Activated T-cell treated with anti-CD3 and anti-CD28 coated beads, Interleukin-2, amount 50 U/mL, for 72 hours (primary cell): ENCODE measurements at regions not wholly inside any gene's neighbourhood (a gene's known extent, or its start where the extent isn't known, plus 50 kb on each side); places are given as distances from the start of the nearest gene placed in this dataset.
"Not testable (repeated sequence)": the region's sequence is repeated elsewhere in the genome, so short reads cannot be mapped to it uniquely, and the experiment has no call there.

Experiments
- ATAC-seq, 2 donors: fragments of 150-1000 bp; cut with Tn5 transposase; replicated peaks in 1 of 2; 2 replicates each; pipeline ENCODE4 v1.10.0; 2021; ENCODE audit warnings: moderate library complexity in 2 of 2, mild to moderate bottlenecking in 1 of 2
- DNase-seq, 2 donors: peaks; one replicate each; pipeline ENCODE4 v3.0.0; 2021 to 2022; ENCODE audit warnings: mixed read lengths in 1 of 2
- H3K27ac Mint-ChIP-seq: one replicate; pipeline ENCODE4 v1.8.0; 2022; ENCODE audit warnings: mild to moderate bottlenecking, moderate library complexity, mixed read lengths
- H3K27me3 Mint-ChIP-seq: one replicate; pipeline ENCODE4 v1.8.0; 2022; ENCODE audit warnings: low read depth, mixed read lengths
- H3K36me3 Mint-ChIP-seq, 2 donors: one replicate each; pipeline ENCODE4 v1.8.0; 2022; ENCODE audit warnings: mixed read lengths in 2 of 2, mild to moderate bottlenecking in 1 of 2; ENCODE audit not compliant: insufficient read depth in 2 of 2
- H3K4me1 Mint-ChIP-seq: one replicate; pipeline ENCODE4 v1.8.0; 2022; ENCODE audit warnings: low read depth, mixed read lengths
- H3K4me3 Mint-ChIP-seq, 2 donors: one replicate each; pipeline ENCODE4 v1.8.0; 2022; ENCODE audit warnings: mild to moderate bottlenecking in 2 of 2, mixed read lengths in 2 of 2, moderate library complexity in 2 of 2
- H3K9me3 Mint-ChIP-seq, 2 donors: one replicate each; pipeline ENCODE4 v1.8.0; 2022; ENCODE audit warnings: mixed read lengths in 2 of 2

GRCh38 chr2:48233005-48233404, 81.5 kb upstream of the FOXN2 start:
- peak; percentile 96 to 97 for ATAC-seq
- peak overlapping the region; percentile 13 for H3K27ac Mint-ChIP-seq
- peak; percentile 53 to 68 for DNase-seq

DNA sequence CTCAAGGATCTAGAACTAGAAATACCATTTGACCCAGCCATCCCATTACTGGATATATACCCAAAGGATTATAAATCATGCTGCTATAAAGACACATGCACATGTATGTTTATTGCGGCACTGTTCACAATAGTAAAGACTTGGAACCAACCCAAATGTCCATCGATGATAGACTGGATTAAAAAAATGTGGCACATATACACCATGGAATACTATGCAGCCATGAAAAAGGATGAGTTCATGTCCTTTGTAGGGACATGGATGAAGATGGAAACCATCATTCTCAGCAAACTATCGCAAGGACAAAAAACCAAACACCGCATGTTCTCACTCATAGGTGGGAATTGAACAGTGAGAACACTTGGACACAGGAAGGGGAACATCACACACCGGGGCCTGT, 80.7 kb upstream of the FOXN2 start:
- not testable (repeated sequence) for DNase-seq, ATAC-seq, H3K27me3 Mint-ChIP-seq, H3K27ac Mint-ChIP-seq, H3K9me3 Mint-ChIP-seq, H3K36me3 Mint-ChIP-seq, H3K4me3 Mint-ChIP-seq
- peaks cover 22% of the 10 kb centered on the region for H3K4me1 Mint-ChIP-seq

More at GRCh38 chr2:48233005-48233404, 81.5 kb upstream of the FOXN2 start:
- Mint-ChIP-seq H3K36me3 (peaks cover 0 to 2% of the 10 kb centered on the region in 2 donors), H3K4me3 (no peak overlapping the region), H3K4me1 (peaks cover 22% of the 10 kb centered on the region), H3K9me3 (no peaks in the 10 kb centered on the region), H3K27me3 (no peaks in the 10 kb centered on the region)

DNA sequence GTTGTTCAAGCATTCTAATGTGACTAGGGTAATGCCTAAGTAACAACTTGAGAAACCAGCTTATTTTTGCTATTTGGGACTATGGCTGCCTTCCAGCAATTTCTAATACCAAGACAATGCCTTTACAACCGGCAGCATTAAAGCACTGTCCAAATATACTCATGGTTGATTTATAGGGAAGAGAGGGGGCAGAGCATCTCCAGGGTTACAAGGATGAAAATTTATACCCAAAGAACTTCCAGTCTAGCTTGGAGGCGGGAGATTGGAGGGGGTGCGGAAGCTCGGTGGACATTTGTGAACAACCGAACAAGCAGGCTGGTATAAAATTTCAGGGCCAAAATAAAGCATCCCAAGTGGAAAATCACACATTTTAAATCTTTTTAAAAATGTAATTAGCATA, 79.4 kb upstream of the FOXN2 start:
- H3K4me3 Mint-ChIP-seq: no peak overlapping the region
- H3K27ac Mint-ChIP-seq: no peak overlapping the region
- peaks cover 0 to 2% of the 10 kb centered on the region in 2 donors for H3K36me3 Mint-ChIP-seq
- no peak for DNase-seq
- no peak for ATAC-seq
- peaks cover 0 to 2% of the 10 kb centered on the region in 2 donors for H3K9me3 Mint-ChIP-seq
- H3K27me3 Mint-ChIP-seq: no peaks in the 10 kb centered on the region
- H3K4me1 Mint-ChIP-seq: peaks cover 22% of the 10 kb centered on the region

DNA sequence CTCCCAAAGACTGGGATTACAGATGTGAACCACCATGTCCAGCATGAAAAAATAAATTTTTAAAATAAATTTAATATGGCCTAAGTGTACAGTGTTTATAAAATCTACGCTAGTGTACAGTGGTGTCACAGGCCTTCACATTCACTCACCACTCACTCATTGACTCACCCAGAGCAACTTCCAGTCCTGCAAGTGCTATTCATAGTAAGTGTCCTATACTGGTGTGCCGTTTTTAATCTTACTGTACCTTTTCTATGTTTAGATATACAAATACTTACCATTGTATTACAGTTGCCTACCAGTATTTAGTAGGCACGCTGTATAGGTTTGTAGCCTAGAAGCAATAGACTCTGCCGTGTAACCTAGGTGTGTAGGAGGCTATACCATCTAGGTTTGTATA, 76.1 kb upstream of the FOXN2 start:
- DNase-seq (no peak), ATAC-seq (no peak)
- no peak overlapping the region for H3K27ac Mint-ChIP-seq
- peaks cover 0 to 2% of the 10 kb centered on the region in 2 donors for H3K36me3 Mint-ChIP-seq
- no peak overlapping the region for H3K4me3 Mint-ChIP-seq
- H3K9me3 Mint-ChIP-seq: peaks cover 0 to 2% of the 10 kb centered on the region in 2 donors
- peaks cover 10% of the 10 kb centered on the region for H3K4me1 Mint-ChIP-seq
- H3K27me3 Mint-ChIP-seq: no peaks in the 10 kb centered on the region

DNA sequence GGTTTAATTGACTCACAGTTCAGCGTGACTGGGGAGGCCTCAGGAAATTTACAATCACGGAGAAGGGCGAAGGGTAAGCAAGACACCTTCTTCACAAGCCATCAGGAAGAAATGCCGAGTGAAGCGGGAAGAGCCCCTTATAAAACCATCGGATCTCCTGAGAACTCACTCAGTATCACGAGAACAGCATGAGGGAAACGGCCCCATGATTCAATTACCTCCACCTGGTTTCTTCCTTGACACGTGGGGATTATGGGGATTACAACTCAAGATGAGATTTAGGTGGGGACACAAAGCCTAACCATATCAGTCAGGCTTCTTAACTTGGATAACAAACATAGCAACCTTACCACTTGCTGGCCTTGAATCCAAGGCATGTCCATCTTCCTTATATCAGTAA, 73.6 kb upstream of the FOXN2 start:
- Mint-ChIP-seq H3K27ac (no peak overlapping the region), H3K4me3 (no peak overlapping the region), H3K27me3 (no peaks in the 10 kb centered on the region), H3K4me1 (peaks cover 9% of the 10 kb centered on the region), H3K36me3 (peaks cover 0 to 2% of the 10 kb centered on the region in 2 donors), H3K9me3 (peaks cover 2 to 3% of the 10 kb centered on the region in 2 donors)
- ATAC-seq (no peak), DNase-seq (no peak)

DNA sequence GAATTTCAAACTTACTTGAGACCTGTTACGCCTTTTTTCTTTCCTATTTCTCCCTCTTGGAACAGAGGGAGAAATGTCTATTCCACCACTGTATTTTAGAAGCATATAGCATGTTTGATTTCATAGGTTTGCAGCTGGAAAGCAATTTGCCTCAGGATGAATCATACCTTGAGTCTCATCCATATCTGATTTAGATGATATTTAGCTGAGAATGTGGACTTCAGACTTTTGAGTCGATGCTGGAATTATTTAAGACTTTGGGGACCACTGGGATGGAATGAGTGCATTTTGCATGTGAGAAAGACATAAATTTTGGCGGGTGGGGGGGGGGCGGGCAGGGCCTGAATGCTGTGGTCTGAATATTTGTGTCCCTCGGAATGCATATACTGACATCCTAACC, 67.3 kb upstream of the FOXN2 start:
- Mint-ChIP-seq H3K4me1 (peaks cover 30% of the 10 kb centered on the region), H3K36me3 (no peaks in the 10 kb centered on the region), H3K27me3 (no peaks in the 10 kb centered on the region), H3K27ac (no peak overlapping the region), H3K4me3 (no peak overlapping the region), H3K9me3 (peaks cover 0 to 3% of the 10 kb centered on the region in 2 donors)
- ATAC-seq (no peak), DNase-seq (no peak)

DNA sequence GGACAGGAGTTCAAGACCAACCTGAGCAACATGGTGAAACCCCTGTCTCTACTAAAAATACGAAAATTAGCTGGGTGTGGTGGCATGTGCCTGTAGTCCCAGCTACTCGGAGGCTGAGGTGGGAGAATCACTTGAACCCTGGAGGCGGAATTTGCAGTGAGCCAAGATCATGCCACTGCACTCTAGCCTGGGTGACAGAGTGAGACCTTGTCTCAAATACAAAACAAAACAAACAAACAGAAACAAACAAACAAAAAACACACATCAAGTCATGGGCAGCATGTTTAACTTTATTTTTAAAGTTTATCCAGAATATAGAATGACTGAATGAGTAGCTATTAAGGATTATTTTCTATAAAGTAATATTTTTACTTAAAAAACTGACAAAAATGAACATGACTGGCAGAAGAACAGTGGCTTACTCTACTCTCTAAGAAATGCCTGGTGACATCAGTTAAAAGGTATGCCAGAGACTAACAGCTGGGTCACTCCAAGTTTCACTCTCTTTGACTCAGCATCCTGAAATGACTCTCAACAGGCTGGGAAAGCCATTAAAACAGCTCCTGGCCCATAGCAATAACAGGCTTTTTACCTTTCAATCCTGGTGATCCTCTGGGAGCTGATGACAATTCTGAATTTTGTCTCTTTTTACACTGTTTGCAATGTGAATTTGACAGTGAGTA, 66.1 kb upstream of the FOXN2 start:
- Mint-ChIP-seq H3K27ac (no peak overlapping the region), H3K36me3 (no peaks in the 10 kb centered on the region), H3K9me3 (peaks cover 0 to 3% of the 10 kb centered on the region in 2 donors), H3K27me3 (no peaks in the 10 kb centered on the region), H3K4me3 (no peak overlapping the region), H3K4me1 (peaks cover 30% of the 10 kb centered on the region)
- DNase-seq (peak; percentile 24 to 35), ATAC-seq (peak; percentile 97 to 98)

- no peak overlapping the region for H3K27ac Mint-ChIP-seq
- no peak overlapping the region for H3K4me3 Mint-ChIP-seq
- H3K4me1 Mint-ChIP-seq: peaks cover 30% of the 10 kb centered on the region
- no peaks in the 10 kb centered on the region for H3K27me3 Mint-ChIP-seq
- DNase-seq: no peak
- no peaks in the 10 kb centered on the region for H3K36me3 Mint-ChIP-seq
- no peak for ATAC-seq
- H3K9me3 Mint-ChIP-seq: peaks cover 0 to 3% of the 10 kb centered on the region in 2 donors
These were observed 65.5 kb upstream of the FOXN2 start for GRCh38 chr2:48249025-48249424.

- ATAC-seq: no peak
- Mint-ChIP-seq H3K9me3 (peaks cover 0 to 3% of the 10 kb centered on the region in 2 donors), H3K36me3 (no peaks in the 10 kb centered on the region), H3K27me3 (no peaks in the 10 kb centered on the region), H3K4me1 (peaks cover 30% of the 10 kb centered on the region), H3K27ac (no peak overlapping the region), H3K4me3 (no peak overlapping the region)
- DNase-seq: no peak
These were observed 64.6 kb upstream of the FOXN2 start for GRCh38 chr2:48249631-48250473.

DNA sequence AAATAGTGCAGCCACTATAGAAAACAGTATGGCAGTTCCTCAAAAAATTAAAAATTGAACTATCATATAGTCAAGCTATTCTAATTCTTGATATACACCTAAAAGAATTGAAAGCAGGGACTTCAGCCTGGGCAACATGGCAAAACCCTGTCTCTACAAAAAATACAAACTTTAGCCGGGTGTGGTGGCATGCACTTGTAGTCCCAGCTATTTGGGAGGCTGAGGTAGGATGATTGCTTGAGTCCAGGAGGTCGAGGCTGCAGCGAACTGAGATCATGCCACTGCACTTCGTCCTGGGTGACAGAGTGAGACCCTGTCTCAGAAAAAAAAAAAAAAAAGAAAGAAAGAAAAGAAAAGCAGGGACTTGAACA, 64.0 kb upstream of the FOXN2 start:
- Mint-ChIP-seq H3K9me3 (peaks cover 0 to 3% of the 10 kb centered on the region in 2 donors), H3K27ac (no peak overlapping the region), H3K36me3 (no peaks in the 10 kb centered on the region), H3K4me3 (no peak overlapping the region), H3K4me1 (peaks cover 30% of the 10 kb centered on the region), H3K27me3 (no peaks in the 10 kb centered on the region)
- no peak for DNase-seq
- ATAC-seq: no peak

GRCh38 chr2:48250943-48251342, 63.5 kb upstream of the FOXN2 start:
- H3K36me3 Mint-ChIP-seq: no peaks in the 10 kb centered on the region
- peak overlapping the region in 1 of 2 donors; percentile 33 for H3K4me3 Mint-ChIP-seq
- ATAC-seq (peak; percentile 41 to 50), DNase-seq (no peak)
- H3K4me1 Mint-ChIP-seq: peaks cover 30% of the 10 kb centered on the region
- H3K27me3 Mint-ChIP-seq: no peaks in the 10 kb centered on the region
- no peak overlapping the region for H3K27ac Mint-ChIP-seq
- H3K9me3 Mint-ChIP-seq: no peaks in the 10 kb centered on the region

DNA sequence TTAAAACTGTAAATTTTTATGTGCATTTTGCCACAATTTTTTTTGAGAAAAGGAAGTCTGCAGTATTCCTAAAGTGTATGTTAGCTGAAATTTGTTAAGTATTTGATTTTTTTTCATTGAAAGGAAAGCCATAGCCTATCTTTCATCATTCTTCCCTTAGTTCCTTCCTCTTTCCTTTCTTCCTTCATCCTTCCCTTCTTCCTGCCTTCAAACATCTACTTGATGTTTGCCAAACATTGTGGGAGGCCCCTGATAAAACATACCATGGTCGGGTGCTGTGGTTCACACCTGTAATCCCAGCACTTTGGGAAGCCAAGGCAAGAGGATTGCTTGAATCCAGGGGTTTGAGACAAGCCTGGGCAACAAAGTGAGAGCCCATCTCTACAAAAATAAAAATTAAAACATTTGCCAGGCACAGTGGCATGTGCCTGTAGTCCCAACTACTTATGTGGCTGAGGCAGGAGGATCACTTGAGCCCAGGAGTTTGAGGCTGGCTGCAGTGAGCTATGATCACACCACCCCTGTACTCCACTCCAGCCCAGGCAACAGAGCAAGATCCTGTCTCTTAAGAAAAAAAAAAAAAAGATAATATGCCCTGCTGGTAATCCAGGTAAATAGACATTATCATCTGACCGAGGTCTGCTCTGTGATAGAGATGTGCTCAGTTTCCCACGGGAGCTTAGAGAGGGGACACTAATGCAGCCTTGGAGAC, 62.9 kb upstream of the FOXN2 start:
- Mint-ChIP-seq H3K27me3 (no peaks in the 10 kb centered on the region), H3K4me1 (peaks cover 30% of the 10 kb centered on the region), H3K4me3 (no peak overlapping the region), H3K36me3 (no peaks in the 10 kb centered on the region), H3K9me3 (no peaks in the 10 kb centered on the region), H3K27ac (no peak overlapping the region)
- ATAC-seq (no peak), DNase-seq (no peak)

DNA sequence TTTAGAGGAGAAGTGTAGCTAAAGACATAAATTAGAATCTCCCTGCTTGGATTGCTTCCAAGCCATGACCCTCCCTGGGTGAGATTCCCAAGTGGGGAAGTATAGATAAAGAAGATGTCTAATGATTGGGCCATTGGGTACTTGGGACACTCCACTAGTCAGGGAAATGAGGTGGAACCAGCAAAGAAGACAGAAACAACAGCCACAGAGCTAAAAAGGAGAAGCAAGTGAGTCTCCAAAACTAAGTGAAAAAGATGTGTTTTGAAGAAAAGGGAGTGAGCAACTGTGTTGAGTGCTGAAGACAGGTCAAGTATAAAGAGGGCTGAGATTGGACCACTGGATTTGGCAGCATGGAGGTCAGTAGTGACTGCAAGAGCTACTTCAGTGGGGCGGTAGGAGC, 61.2 kb upstream of the FOXN2 start:
- DNase-seq (no peak), ATAC-seq (no peak)
- Mint-ChIP-seq H3K4me3 (no peak overlapping the region), H3K27me3 (no peaks in the 10 kb centered on the region), H3K36me3 (no peaks in the 10 kb centered on the region), H3K9me3 (no peaks in the 10 kb centered on the region), H3K4me1 (peaks cover 27% of the 10 kb centered on the region), H3K27ac (no peak overlapping the region)
